T47D (cell line): ENCODE measurements at regions not wholly inside any gene's neighbourhood (a gene's known extent, or its start where the extent isn't known, plus 50 kb on each side); places are given as distances from the start of the nearest gene placed in this dataset.

Source experiments
- DNase-seq, 2 experiments: peaks; one replicate each; pipeline versions ENCODE4 v3.0.0 to v3.0.0-alpha.2; 2011 to 2012; ENCODE audit warnings: low read depth in 1 of 2, low spot score in 1 of 2
- JUND ChIP-seq: IDR thresholded peaks from 2 replicates; pipeline ENCODE4 v1.6.1; 2012; ENCODE audit warnings: low read depth
- in situ Hi-C: cut with HindIII; loops from 2 replicates; pipeline ENCODE4 v1.10.0; 2016; ENCODE audit warnings: low sequenced_read_pairs, low pct_unique_long_range_greater_than_20kb

GRCh38 chr2:161546635-161547034 is 77.6 kb upstream of the SLC4A10 start:
- in situ Hi-C loops, result no loop called here
- no peak for DNase-seq
- no peak for TF ChIP-seq JUND

GRCh38 chr2:161547130-161547529 is 77.1 kb upstream of the SLC4A10 start:
- DNase-seq, result no peak
- no peak for TF ChIP-seq JUND
- in situ Hi-C loops, result no loop called here

GRCh38 chr2:161552015-161552414 is 72.2 kb upstream of the SLC4A10 start:
- DNase-seq, result no peak
- in situ Hi-C loops, result no loop called here
- no peak for TF ChIP-seq JUND

GRCh38 chr2:161555826-161556225 is 68.4 kb upstream of the SLC4A10 start:
- in situ Hi-C loops, result no loop called here
- TF ChIP-seq JUND, result no peak
- no peak for DNase-seq

GRCh38 chr2:161556440-161556839 is 67.8 kb upstream of the SLC4A10 start:
- in situ Hi-C loops, result no loop called here
- no peak for TF ChIP-seq JUND
- peak in 1 of 2 experiments; percentile 6 for DNase-seq

GRCh38 chr2:161557538-161557937 is 66.7 kb upstream of the SLC4A10 start:
- DNase-seq, result no peak
- TF ChIP-seq JUND, result no peak
- in situ Hi-C loops, result no loop called here

- in situ Hi-C loops, result no loop called here
- no peak for TF ChIP-seq JUND
- DNase-seq, result no peak
Observed at GRCh38 chr2:161564906-161565305, 59.3 kb upstream of the SLC4A10 start.

GRCh38 chr2:161569401-161569800 is 54.8 kb upstream of the SLC4A10 start:
- DNase-seq, result no peak
- in situ Hi-C loops, result no loop called here
- no peak for TF ChIP-seq JUND

GRCh38 chr2:161570424-161571050 is 53.7 kb upstream of the SLC4A10 start:
- no peak for TF ChIP-seq JUND
- peak in 1 of 2 experiments; percentile 22 for DNase-seq
- in situ Hi-C loops, result no loop called here

GRCh38 chr2:161571051-161571429 is 53.2 kb upstream of the SLC4A10 start:
- no peak for TF ChIP-seq JUND
- in situ Hi-C loops, result no loop called here
- DNase-seq, result no peak
